Muscle layer of duodenum (tissue), 2 donors: ENCODE measurements at regions not wholly inside any gene's neighbourhood (a gene's known extent, or its start where the extent isn't known, plus 50 kb on each side); places are given as distances from the start of the nearest gene placed in this dataset.
"Not testable (repeated sequence)": the region's sequence is repeated elsewhere in the genome, so short reads cannot be mapped to it uniquely, and the experiment has no call there.

Source experiments
- H3K27ac ChIP-seq: one replicate; pipeline ENCODE4 v1.7.0; 2013; ENCODE audit warnings: mild to moderate bottlenecking, low read length
- H3K27me3 ChIP-seq: one replicate; pipeline ENCODE4 v1.7.0; 2013; ENCODE audit warnings: low read depth, mild to moderate bottlenecking, control low read depth, low read length
- H3K36me3 ChIP-seq, 2 donors: one replicate each; pipeline ENCODE4 v1.7.0; 2013; ENCODE audit warnings: low read length in 2 of 2, control low read depth in 1 of 2, mild to moderate bottlenecking in 1 of 2; ENCODE audit not compliant: insufficient read depth in 2 of 2, control insufficient read depth in 1 of 2
- H3K4me1 ChIP-seq, 2 donors: one replicate each; pipeline ENCODE4 v1.7.0; 2013; ENCODE audit warnings: low read length in 2 of 2, mild to moderate bottlenecking in 2 of 2, control low read depth in 1 of 2, moderate library complexity in 1 of 2; ENCODE audit not compliant: insufficient read depth in 2 of 2, control insufficient read depth in 1 of 2
- H3K4me3 ChIP-seq, 2 donors: one replicate each; pipeline ENCODE4 v1.7.0; 2013; ENCODE audit warnings: low read length in 2 of 2, low read depth in 1 of 2, mild to moderate bottlenecking in 1 of 2
- H3K9me3 ChIP-seq, 2 donors: one replicate each; pipeline ENCODE4 v1.7.0; 2013; ENCODE audit warnings: low read length in 2 of 2, control low read depth in 1 of 2, mild to moderate bottlenecking in 1 of 2; ENCODE audit not compliant: control insufficient read depth in 1 of 2
- donor health status: healthy.

DNA sequence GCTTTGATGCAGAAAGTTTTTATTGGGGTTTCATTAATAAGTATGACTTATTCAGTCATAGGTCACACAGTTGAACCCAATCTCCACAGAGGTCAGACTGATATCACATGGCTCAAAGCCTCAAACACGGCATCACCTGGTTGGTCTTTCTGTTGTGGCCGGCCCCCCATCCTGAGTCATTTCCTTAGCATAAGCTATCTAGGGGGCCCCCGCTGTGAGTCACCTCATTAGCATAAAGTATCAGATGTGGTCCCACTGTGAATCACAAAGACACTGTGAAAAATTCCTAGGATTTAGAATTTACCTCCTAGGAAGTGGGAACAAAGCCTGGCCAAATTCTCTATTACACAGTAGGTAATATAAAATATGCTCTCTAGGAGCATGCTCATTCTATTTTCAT lies 502.2 kb downstream of the PYDC2 start:
- Histone ChIP-seq H3K4me3 (no peak overlapping the region), H3K9me3 (no peaks in the 10 kb centered on the region), H3K4me1 (no peaks in the 10 kb centered on the region), H3K36me3 (no peaks in the 10 kb centered on the region), H3K27ac (no peak overlapping the region), H3K27me3 (no peaks in the 10 kb centered on the region)

DNA sequence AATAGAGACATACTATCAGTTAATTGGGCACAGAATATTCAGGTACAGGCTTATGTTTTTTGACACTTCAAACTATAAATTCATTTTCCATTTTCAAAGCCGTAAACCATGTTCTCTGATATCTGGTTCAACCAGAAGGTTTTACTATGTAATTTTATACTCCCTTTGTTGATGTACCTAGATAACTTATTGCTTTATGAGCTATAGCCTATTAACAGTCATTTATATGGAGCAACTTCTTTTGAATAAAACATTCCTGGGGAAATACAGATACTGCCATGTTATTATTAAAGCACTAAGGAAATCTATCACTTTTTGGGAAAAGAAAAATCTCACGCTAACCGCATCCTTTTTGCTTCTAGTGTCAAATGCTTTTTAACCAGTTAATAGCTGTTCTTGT lies 505.6 kb downstream of the PYDC2 start:
- no peaks in the 10 kb centered on the region for H3K4me1 ChIP-seq
- H3K27me3 ChIP-seq = no peaks in the 10 kb centered on the region
- no peak overlapping the region for H3K27ac ChIP-seq
- no peak overlapping the region for H3K4me3 ChIP-seq
- no peaks in the 10 kb centered on the region for H3K9me3 ChIP-seq
- no peaks in the 10 kb centered on the region for H3K36me3 ChIP-seq

DNA sequence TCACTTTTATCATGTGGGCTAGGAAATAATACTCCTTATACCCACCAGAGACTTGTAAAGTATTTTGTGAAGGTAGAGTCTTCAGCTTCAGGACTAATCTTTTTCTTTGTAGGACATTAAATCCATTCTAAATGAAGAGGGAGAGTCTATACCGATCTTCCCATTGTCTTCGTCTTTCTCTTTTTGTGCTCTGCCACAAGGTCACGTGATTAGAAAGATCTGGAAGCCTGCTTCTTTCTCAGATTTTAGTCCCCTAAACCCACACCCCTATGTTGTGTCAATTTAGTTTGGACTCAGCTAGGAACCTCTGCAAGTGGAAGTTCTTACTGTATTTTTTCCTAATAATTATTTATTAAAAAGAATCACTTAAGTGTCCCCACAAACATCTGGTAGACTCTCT lies 507.3 kb downstream of the PYDC2 start:
- H3K27me3 ChIP-seq = no peaks in the 10 kb centered on the region
- H3K9me3 ChIP-seq = no peaks in the 10 kb centered on the region
- no peaks in the 10 kb centered on the region for H3K4me1 ChIP-seq
- H3K36me3 ChIP-seq = no peaks in the 10 kb centered on the region
- H3K27ac ChIP-seq = no peak overlapping the region
- no peak overlapping the region for H3K4me3 ChIP-seq

DNA sequence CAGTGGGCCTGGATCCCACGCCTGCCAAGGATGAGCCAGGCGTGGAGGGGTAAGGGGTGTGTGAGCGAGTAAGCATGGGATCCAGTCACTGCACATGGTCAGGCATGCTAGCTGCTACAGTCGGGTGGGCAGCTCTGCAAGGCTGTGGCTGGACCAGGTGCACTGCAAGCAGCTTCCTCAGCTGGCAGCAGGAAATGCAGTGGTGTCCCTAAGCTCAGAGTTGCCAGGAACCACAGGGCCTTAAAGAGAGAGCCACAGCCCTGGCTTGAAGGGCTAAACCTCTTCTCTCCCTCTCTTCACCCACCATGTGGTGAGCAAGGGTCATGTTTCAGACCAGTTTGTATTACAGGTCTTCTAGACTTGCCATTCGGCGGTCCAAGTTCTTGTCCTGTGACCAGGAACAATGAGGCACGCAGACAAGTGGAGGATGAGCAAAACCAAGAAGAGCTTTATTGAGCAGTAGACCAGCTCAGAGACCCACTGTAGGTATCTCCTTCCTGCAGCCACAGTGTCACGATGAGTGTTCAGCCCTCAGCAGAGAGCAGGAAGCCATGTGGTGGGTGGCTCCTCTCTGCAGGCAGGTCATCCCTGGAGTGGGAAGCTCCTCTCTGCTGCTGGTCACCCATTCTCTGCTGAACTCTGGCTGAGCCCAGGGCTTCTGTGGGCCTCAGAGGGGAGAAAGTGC lies 511.9 kb downstream of the PYDC2 start:
- no peak overlapping the region for H3K4me3 ChIP-seq
- no peaks in the 10 kb centered on the region for H3K36me3 ChIP-seq
- H3K27ac ChIP-seq = no peak overlapping the region
- peaks cover 0 to 3% of the 10 kb centered on the region in 2 donors for H3K9me3 ChIP-seq
- no peaks in the 10 kb centered on the region for H3K4me1 ChIP-seq
- H3K27me3 ChIP-seq = no peaks in the 10 kb centered on the region

DNA sequence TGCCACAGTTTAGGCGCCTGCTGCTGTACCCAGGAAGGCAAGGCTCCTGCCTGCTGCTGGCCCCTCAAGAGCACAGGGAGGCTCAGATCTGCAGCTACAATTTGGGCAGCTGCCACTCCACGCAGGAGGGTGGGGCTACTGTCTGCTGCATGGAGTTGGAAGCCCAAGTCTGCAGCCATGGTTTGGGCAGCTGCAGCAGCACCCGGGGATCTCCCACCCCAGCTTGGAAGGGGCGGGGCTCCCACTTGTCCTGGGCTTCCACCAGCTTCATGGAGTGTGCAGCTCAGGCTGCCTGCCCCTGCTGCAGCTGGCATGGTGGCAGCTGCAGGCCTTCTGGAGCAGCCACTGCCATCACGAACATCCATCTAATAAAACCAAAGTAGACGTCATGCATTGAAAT lies 512.9 kb downstream of the PYDC2 start:
- Histone ChIP-seq H3K9me3 (peaks cover 0 to 4% of the 10 kb centered on the region in 2 donors), H3K4me1 (no peaks in the 10 kb centered on the region), H3K4me3 (no peak overlapping the region), H3K27ac (no peak overlapping the region), H3K27me3 (no peaks in the 10 kb centered on the region), H3K36me3 (no peaks in the 10 kb centered on the region)

DNA sequence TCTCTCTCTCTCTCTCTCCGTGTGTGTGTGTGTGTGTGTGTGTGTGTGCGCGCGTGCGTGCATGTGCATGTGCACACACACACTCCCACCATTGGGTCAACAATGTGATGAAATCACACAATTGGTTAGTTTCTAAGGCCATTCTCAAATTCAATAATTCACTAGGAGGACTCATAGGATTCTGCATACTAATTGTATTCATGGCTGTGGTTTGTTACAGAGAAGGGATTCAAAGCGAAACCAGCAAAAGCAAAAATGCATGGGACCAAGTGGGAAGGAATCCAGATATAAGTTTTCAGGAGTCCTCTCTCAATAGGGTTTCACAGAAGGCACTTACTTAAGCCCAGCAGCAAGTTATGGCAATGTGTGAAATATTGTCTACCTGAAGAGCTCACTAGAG lies 515.0 kb downstream of the PYDC2 start:
- Histone ChIP-seq H3K4me1 (no peaks in the 10 kb centered on the region), H3K27ac (no peak overlapping the region), H3K36me3 (no peaks in the 10 kb centered on the region), H3K4me3 (no peak overlapping the region), H3K27me3 (no peaks in the 10 kb centered on the region), H3K9me3 (peaks cover 0 to 4% of the 10 kb centered on the region in 2 donors)

DNA sequence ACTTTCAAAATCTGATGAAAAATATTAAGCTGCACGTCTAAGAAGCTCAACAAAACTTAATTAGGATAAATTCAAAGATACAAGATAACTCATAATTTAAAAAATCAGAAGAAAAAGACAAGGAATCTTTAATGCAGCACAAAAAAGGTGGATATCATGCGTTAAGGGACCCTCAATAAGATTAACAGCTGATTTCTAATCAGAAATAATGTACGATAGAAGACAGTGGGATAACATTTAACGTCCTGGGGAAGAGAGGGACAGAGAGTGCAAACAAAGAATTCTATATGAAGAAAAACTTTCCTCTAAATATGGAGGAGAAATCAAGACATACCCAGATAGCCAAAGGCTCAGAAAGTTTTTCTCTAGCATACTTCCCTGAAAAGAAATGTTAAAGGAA lies 519.5 kb downstream of the PYDC2 start:
- H3K4me1 ChIP-seq = no peaks in the 10 kb centered on the region
- no peak overlapping the region for H3K27ac ChIP-seq
- H3K27me3 ChIP-seq = no peaks in the 10 kb centered on the region
- peaks cover 0 to 4% of the 10 kb centered on the region in 2 donors for H3K9me3 ChIP-seq
- H3K36me3 ChIP-seq = no peaks in the 10 kb centered on the region
- H3K4me3 ChIP-seq = no peak overlapping the region

DNA sequence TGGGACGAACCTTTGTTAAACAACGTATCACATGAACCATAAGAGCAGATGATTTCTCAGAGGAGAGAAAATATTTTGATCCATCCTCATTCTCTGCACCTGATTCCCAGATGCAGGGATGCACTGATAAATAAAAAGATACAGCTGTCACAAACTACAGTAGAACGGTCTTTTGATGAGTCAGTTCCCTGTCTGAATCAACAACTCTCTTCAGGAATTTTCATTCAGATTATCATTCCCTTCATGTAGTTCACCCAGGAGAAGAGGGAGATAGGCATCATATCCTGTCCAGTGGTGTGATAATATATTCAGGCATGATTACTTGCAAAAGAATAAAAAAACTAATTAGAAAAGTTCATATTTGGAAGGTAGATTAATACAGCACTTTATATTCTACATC lies 521.5 kb downstream of the PYDC2 start:
- Histone ChIP-seq H3K27ac (no peak overlapping the region), H3K4me3 (no peak overlapping the region), H3K27me3 (no peaks in the 10 kb centered on the region), H3K36me3 (no peaks in the 10 kb centered on the region), H3K9me3 (peaks cover 0 to 4% of the 10 kb centered on the region in 2 donors), H3K4me1 (no peaks in the 10 kb centered on the region)

DNA sequence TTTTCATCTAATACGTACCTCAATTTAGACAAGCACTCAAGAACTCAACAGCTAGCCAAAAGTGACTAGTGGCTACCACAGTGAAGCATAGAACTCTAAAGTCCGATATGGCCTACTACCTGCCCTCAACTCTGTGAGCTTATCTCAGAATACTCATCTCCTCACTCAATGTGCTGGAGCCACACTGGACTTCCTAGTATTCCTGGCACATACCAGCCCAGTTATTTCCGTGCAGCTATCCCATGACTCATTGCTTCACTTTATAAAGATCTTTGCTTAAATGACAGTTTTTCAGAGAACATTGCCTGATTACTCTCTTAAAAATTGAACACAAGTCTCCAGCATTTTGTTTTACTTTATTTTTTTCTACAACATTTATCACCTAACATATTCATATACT lies 524.7 kb downstream of the PYDC2 start:
- Histone ChIP-seq H3K36me3 (no peaks in the 10 kb centered on the region), H3K9me3 (no peaks in the 10 kb centered on the region), H3K27me3 (no peaks in the 10 kb centered on the region), H3K27ac (no peak overlapping the region), H3K4me3 (no peak overlapping the region), H3K4me1 (no peaks in the 10 kb centered on the region)

DNA sequence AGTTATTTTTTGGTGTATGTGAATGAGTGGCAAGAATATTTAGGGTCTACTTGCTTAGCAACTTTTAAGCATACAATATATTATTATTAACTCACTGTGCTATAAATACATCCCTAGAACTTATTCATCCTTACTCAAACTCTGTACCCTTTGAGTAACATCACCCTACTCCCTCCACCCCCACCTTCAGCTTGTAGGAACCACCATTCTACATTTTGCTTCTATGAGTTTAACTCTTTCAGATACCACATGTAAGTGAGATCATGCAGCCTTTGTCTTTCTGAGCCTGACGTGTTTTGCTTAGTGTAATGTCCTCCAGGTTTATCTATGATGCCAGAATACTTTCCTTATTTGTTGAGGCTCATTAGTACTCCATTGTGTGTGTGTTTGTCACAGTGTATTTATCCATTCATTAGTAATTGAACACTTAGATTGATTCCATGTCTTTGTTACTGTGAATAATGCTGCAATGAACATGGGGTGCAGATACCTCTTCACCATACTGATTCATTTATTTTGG lies 526.9 kb downstream of the PYDC2 start:
- no peaks in the 10 kb centered on the region for H3K4me1 ChIP-seq
- H3K4me3 ChIP-seq = no peak overlapping the region
- H3K27me3 ChIP-seq = no peaks in the 10 kb centered on the region
- no peaks in the 10 kb centered on the region for H3K36me3 ChIP-seq
- H3K27ac ChIP-seq = no peak overlapping the region
- H3K9me3 ChIP-seq = peaks cover 0 to 2% of the 10 kb centered on the region in 2 donors

DNA sequence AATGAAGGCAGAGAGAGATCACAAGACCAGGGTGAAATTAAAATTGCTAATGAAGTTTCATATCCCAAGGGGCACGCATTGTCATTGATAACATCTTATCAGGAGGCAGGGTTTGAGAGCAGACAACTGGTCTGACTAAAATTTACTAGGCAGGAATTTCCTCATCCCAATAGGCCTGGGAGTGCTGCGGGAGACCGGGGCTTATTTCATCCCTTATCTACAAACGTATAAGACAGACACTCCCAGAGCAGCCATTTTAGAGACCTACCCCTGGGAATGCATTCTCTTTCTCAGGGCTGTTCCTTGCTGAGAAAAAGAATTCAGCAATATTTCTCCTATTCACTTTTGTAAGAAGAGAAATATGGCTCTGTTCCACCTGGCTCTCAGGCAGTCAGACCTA lies 533.0 kb downstream of the PYDC2 start:
- H3K36me3 ChIP-seq, H3K4me1 ChIP-seq, H3K4me3 ChIP-seq, H3K9me3 ChIP-seq, H3K27me3 ChIP-seq, H3K27ac ChIP-seq: not testable (repeated sequence)

DNA sequence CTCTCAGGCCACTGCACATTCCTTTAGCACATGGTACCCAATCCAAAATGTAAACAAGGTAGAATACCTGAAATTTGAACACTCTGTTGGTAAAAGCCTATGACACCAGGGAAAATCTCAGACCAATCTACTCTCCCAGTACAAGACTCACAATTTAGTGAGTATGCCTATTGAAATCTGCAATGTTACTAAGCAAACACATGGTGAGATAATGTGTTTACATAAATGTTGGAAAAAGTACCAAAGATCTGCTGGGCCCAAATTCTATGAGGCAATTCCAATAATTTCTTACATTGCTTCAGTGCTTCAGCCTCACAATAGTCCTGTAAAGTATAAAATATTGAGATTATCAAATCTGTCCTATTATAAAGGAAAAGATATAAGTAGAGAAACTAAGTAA lies 536.1 kb downstream of the PYDC2 start:
- no peak overlapping the region for H3K4me3 ChIP-seq
- H3K27ac ChIP-seq = no peak overlapping the region
- H3K4me1 ChIP-seq = no peaks in the 10 kb centered on the region
- no peaks in the 10 kb centered on the region for H3K36me3 ChIP-seq
- H3K27me3 ChIP-seq = no peaks in the 10 kb centered on the region
- H3K9me3 ChIP-seq = peaks cover 0 to 5% of the 10 kb centered on the region in 2 donors
